NCI-H1417 (cell line): ENCODE measurements at regions not wholly inside any gene's neighbourhood (a gene's known extent, or its start where the extent isn't known, plus 50 kb on each side); places are given as distances from the start of the nearest gene placed in this dataset.
"Not testable (repeated sequence)": the region's sequence is repeated elsewhere in the genome, so short reads cannot be mapped to it uniquely, and the experiment has no call there.

Experiments
- DNase-seq, 3 experiments: peaks; one replicate each; lab custom pipeline; 2025; lab: John Stamatoyannopoulos, UW

DNA sequence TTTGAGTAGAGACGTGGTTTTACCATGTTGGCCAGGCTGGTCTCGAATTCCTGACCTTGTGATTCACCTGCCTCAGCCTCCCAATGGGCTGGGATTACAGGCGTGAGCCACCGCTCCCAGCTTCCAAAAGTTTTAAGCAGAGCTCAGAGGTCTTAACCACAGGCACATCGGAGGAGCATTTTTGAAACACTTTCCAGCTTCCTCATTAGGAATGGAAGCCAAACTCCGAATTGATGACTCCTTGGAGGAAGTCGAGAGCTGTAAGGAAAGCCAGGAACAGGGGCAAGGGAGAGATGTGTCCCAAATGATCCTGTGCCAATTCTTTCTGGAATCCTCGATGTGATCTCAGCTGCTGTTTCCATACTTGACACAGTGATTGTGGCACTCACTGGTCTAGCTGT is 56.2 kb upstream of the CCZ1B start:
- not testable (repeated sequence) for DNase-seq

DNA sequence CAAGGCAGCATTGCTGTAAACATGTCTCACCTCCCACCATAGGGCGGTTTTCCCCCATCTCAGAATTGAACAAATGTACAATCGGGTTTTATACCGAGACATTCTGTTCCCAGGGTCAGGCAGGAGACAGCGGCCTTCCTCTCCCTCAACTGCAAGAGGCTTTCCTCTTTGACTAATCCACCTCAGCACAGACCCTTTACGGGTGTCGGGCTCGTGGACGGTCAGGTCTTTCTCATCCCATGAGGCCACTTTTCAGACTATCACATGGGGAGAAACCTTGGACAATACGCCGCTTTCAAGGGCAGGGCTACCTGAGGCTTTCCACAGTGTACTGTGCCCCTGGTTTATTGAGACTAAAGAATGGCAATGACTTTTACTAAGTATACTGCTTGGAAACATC is 57.7 kb upstream of the CCZ1B start:
- not testable (repeated sequence) for DNase-seq

DNA sequence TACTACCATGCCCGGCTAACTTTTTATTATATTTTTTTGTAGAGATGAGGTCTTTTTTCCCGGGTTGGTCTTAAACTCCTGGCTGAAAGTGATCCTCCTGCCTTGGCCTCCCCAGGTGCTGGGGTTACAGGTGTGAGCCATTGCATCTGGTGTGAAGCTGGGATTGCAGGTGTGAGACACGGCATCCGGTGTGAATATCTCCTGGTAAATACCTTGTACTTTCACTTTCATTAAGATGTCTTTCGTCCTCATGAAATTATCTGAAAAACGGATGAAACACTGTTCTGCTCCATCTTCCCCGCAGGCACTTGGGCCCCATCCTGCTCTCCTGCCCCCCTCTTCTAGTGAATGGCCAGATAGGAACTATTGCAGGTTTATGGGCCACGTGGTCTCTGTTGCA is 60.1 kb upstream of the CCZ1B start:
- DNase-seq: no peak

DNA sequence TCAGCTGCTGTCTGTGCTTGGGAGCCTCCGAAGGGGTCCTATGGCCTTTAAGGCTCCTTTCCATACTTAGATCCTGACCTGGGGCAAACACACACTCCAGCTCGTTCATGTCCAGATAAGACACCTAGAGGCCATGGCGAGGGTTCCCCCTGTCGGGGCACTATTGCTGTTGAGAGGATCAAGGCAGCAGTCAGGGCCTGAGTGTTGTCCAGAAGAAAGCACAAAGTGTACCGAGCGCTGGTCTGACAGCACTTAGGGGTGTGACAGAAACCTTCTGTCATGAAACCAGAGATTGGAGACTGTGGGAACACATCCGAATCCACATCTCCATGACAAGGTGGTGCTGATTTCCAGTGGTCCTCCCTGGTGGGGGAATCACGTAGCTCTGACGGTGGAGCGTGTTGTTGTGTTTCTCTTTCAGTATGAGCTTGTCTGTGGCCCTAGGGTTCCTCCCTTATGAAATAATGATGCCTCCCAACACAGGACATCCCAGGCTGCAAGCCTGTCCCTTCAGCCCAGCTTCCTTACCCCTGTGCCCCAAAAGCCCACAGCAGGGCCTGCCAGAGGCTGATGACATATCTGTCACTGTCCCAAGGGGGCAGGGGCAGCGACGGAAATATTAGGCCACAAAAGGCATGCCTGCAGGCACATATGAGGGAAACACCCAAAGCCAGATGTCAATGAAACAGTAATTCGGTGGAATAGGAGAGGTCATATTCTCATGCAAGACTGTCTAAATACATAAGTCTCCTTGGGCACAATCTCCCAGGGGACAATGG is 62.4 kb upstream of the CCZ1B start:
- not testable (repeated sequence) for DNase-seq

DNA sequence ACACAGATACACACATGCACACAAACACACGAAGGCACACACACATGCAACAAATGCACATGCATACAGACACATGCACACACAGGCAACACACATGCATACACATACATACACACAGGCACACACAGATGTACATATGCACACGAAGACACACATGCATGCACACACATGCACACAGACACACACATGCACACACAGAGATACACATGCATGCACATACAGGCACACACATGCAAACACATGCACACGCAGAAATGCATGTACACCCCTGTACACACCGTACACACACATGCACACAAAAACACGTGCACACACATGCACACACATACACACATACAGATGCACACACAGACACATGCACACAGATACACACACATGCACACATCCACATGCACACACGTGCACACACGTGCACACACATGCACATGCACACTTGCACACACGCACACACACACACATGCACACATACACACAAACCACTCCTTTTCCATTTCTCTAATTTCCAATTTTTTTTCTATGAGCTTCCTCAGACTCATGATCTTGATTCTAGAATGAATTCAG is 63.3 kb upstream of the CCZ1B start:
- no peak for DNase-seq

DNA sequence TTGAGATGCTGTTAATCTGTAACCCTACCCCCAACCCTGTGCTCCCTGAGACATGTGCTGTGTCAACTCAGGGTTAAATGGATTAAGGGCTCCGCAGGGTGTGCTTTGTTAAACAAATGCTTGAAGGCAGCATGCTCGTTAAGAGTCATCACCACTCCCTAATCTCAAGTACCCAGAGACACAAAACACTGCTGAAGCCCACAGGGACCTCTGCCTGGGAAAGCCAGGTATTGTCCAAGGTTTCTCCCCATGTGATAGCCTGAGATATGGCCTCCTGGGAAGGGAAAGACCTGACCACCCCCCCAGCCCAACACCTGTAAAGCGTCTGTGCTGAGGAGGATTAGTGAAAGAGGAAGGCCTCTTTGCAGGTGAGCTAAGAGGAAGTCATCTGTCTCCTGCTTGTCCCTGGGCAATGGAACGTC is 76.0 kb upstream of the CCZ1B start:
- DNase-seq: peak; percentile 33 to 79 (median 78)

DNA sequence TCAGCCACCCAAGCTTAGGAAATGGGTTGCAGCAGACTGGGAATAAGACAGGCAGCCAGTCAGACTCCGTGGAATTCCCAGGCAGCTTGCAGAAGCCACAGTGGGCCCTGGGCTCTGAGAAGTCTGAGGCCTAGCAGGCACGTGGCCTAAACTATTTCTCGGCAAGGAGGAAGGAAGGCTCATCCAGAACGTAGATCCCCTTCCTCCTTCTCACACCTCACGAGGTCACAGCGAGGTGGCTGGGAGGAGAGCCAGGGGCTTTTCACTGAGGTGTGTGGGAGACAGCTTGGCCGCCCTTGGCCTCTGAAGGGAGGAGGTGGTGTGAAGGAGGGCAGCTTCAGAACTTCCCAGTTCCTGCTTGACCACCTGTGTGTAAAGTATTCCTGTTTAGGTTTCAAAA is 77.2 kb upstream of the CCZ1B start:
- not testable (repeated sequence) for DNase-seq

DNA sequence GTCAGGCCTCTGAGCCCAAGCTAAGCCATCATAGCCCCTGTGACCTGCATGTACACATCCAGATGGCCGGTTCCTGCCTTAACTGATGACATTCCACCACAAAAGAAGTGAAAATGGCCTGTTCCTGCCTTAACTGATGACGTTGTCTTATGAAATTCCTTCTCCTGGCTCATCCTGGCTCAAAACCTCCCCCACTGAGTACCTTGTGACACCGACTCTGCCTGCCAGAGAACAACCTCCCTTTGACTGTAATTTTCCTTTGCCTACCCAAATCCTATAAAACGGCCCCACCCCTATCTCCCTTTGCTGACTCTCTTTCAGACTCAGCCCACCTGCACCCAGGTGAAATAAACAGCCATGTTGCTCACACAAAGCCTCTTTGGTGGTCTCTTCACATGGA is 77.7 kb upstream of the CCZ1B start:
- DNase-seq: not testable (repeated sequence)

DNA sequence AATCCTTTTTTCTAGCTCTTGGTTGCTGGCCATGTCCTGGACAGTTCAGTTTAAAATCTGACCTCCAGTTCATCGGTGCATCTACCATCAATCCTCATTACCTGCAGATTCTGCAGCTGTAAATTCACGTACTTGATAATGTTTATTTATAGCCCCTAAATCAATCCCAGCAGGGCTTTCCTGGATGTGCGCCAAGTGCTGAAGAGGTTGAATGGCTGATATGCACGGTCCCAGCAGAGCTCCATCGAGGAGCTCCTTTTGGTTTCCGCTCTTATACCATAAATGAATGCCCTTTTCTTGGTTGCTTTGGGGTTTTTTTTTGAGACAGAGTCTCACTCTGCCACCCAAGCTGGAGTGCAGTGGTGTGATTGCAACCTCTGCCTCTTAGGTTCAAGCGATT is 91.2 kb upstream of the CCZ1B start:
- DNase-seq: peak; percentile 26 to 92 (median 71)

DNA sequence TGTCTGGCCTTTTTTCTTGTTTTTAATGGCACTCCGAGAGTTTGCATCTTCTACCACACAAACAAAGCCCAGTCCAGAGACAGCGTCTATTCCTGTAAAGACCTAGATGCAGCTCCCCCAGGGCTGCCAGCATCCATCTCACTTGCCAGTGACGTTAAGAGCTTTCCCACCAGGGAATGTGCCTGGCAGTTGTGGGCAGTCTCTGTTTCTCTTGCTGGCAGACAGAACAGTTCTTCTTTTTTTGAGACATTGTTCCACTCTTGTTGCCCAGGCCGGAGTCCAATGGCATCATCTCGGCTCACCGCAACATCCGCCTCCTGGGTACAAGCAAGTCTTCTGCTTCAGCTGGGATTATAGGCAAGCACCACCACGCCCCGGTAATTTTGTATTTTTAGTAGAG is 93.1 kb upstream of the CCZ1B start:
- peak in 1 of 3 experiments; percentile 38 for DNase-seq

DNA sequence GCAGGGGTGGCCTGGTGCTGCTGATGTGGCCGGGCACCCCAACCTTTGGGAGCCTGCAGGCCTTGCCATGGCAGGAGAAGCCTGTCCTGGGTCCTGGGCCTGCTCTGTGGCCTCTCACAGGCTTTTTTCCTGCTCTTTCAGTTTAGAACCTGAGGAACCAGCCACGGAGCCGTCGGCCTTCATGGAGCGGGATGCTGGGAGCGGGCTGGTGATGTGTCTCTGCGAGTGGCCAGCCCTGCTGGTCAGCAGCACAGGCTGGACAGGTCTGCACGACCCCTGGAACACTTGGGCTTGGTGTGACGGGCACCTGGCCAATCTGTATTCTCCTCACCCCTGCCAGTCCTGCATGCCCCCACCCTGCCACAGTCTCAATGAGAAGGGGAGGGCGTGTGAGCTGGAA is 98.4 kb upstream of the CCZ1B start:
- not testable (repeated sequence) for DNase-seq

DNA sequence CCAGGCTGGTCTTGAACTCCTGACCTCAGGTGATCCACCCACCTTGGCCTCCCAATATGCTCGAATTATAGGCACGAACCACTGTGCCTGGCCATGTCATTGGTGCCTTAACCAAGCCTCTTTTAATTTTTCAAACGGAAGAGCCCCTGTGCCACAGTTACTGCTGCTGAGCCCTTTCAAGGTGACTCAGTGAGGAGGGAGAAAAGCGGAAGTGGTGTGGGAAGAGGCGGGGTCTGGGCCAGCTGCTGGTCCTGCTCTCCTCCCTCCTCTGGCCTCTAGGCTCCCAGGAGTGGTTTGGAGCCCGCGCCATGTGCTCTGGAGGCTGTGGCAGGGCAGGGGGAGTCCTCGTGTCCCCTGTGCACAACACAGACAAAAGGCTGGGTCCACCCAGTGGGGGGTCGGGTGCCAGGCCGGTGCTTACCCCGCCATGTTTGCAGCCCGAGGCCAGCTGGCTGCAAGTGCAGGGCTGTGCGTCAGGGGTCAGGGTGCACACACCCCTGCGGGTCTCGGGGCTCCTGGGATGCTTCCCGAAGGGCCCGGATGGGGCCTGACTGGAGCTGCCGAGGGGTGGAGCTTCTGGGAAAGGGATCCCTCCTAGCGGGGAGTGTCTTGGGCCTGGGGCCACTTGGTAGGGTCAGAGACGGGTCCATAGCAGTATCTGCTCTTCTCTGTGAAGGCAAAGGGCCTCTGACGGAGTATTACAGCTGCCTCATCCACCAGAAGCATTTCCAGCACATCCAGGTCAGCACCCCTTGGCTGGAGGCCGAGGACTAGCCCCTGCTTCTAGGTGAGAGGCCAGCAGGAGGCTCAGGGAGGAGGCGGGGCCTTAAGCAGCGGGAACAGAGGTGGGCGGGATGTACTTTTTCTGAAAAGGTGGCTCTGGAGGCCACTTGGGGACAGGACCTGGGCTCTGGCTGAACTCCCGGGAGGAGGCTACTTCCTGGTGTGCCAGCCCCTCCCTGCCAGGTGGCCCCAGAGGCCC is 100.4 kb upstream of the CCZ1B start:
- DNase-seq: not testable (repeated sequence)

DNA sequence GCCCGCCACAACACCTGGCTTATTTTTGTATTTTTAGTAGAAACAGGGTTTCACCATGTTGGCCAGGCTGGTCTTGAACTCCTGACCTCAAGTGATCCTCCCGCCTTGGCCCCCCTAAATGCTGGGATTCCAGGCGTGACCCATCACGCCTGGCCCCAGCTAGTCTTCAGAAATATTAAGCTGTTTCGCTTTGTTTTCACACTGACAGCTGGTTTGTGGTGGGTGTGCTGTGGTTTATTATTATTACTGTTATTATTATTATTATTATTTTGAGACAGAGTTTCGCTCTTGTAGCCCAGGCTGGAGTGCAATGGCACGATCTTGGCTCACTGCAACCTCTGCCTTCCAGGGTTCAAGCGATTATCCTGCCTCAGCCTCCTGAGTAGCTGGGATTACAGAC is 101.6 kb upstream of the CCZ1B start:
- DNase-seq: not testable (repeated sequence)

DNA sequence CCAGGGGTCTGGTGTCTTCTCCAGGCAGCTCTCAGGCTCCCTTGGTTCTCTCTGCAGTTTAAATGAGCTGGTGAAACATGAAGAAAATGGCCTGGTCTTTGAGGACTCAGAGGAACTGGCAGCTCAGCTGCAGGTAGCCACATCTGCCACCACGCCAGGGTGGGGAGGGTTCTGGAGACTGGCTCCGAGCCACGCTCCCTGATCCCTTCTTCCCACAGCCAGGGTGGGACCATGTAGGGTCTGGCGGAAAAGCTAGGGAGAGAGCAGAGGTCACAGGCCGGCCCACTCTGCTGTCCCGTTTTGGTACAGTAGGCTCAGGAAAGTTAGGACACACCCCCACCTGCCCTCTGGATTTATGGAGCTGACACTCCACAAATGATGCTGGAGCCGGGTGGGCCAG is 103.5 kb upstream of the CCZ1B start:
- DNase-seq: not testable (repeated sequence)

DNA sequence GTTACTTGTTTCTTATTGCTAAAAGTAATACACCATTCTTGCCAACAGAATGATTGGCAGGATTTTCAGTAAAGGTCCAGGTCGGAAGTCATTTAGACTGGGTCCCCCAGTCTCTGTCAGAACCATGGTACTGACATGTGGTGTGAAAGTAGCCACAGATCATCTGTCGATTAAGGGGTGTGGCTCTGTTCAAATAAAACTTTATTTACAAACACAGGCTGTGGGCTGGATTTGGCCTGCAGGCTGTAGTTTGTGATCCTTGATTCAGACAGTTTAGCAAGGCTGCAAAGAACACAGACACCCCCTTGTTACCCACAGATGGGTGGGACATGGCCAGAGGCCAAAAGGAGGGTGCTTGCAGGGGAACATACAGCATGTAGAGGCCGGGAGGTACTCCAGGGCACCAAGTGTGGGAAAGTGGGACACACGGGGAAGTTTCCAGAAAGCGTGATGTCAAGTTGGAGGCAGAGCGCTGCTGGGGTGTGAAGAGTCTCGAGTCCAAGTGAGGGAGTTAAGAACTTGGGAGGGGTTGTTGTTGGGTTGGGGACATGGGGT is 104.1 kb upstream of the CCZ1B start:
- peak in 2 of 3 experiments; percentile 14 to 27 for DNase-seq

DNA sequence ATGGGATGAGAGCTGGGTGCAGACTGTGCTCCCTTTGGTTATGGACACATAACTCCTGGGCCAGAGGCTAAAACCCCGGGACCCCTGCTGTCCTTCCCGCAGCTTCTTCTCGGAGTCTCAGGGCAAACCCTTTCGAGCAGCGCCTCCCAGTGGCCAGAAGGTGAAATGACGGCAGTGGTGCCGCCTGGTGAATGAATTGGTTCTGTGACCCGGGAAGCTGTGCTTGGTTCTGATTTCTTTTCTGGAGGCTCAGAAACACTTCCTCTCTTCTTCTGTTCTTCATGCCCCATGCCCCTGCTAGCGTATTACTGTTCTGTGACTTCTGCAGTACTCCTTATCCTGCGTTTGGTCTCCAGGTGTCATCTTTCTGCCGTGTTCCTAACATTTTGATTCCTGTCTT is 104.7 kb upstream of the CCZ1B start:
- peak; percentile 29 to 74 (median 45) for DNase-seq

DNA sequence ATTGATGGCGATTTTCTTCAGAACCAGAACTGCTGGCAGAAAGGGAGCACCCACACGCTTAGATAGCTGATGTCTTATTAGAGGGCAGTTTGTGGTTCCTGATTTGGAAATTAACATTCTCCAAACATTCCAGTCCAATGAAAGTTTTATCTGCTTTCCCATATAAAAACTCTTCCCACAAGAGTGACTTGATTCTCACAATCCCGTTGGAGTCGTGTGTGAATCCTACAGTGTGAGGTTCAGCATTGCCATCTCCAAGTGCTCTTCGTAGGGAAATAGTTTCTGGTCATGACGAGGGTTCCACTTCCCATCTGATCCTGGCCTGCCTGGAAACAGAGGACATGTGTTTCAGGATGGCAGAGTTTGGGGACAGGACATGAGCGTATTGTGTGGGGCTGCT is 105.4 kb upstream of the CCZ1B start:
- not testable (repeated sequence) for DNase-seq

DNA sequence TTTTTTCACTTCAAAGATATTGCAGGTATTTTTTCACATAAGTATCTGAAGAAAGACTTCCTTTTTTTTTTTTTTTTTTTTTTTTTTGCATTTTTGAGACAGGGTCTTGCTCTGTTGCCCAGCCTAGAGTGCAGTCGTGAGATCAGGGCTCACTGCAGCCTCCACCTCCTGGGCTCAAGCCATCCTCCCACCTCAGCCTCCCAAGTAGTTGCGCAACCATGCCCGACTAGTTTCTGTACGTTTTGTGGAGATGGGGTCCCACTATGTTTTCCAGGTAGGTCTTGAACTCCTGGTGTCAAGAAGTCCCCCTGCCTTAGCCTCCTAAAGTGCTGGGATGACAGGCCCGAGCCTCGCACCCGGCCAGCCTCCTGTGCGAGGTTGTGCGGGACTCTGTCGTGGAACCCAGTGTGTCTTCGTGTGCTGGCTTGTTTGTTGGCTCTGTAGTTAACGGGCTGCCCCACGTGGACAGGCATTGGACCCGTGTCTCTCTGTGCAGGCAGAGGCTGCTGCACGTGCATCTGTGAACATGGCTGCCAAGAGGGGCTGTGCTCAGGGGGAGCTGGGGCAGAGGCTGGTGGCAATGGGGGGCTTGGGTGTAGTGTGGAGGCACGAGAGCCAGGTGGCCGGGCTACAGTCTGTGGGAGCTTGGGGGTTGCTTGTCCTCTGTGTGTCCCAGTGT is 108.0 kb upstream of the CCZ1B start:
- not testable (repeated sequence) for DNase-seq

DNA sequence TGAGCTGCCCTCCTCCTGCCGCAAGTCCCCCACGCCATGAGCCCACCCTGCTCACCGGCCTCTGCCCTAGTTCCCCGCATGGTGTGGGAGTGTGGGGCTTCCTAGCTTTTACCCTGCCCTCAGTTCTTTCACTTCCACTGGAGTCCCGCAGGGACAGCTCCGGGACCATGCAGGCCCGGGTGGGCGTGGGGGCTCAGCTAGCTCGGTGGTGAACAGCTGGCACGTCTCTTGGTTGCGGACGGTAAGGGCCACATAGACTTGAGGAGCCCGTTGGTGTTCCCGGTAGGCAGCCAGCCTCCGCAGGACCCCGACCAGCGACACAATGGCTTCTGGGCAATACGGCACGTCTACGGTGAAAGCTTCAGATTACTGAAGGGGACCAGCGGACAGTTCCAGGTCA is 108.9 kb upstream of the CCZ1B start:
- no peak for DNase-seq

DNA sequence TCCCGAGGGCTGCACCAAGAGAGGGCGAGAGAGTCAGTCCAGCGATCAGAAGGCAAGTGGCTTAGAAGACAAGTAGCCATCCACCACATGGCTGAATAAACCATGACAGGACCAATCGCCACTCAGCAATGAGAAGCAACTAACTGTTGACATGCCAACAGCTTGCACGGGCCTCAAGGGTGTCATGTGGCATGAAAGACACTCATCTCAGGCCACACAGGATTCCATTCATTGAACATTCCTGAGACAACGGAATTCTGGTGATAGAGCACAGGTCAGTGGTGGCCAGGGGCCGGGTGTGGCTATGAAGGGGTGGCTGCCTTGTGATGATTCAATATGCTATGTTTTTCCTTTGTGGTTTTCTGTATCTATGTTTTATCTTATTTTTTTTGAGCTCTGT is 110.6 kb upstream of the CCZ1B start:
- DNase-seq: not testable (repeated sequence)

DNA sequence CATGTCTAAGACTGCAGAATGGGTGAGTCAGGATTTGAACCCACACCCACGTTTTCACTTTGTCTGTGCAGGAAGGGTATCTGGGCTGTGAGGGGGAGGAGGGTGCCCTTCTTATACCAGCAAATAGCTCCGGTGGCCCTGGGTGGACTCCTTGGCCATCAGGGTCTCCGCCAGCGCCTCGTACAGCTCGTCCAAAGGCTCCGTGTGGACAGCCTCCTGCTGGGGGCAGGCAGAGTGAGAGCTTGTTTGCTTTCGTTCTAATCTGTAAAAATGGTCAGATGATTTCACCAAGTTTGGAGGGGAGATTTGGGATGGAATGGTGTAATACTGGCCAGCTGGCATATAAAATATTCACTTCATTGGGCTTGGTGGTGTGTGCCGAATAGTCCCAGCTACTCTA is 111.7 kb upstream of the CCZ1B start:
- DNase-seq: not testable (repeated sequence)

DNA sequence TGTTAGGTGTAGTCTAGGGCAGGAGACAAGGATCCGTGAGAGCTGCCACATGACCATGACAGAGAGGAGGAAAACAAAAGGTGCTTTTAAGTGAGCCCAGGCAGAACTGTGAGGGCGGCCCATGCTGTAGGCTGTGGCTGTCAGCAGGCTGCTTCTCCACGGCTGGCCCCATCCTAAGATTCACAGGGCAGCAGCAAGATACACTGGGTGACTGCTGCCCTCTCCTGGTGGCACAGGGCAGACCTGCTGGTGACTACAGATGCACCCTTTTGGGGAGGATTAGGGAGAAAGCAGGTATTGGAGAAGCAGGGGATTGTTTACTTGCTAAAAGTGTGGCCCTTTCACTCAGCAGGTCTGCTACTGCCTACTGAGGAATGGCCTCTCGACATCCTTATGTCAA is 112.2 kb upstream of the CCZ1B start:
- peak; percentile 18 to 56 (median 24) for DNase-seq
